OCI-LY1 (cell line): ENCODE measurements at regions not wholly inside any gene's neighbourhood (a gene's known extent, or its start where the extent isn't known, plus 50 kb on each side); places are given as distances from the start of the nearest gene placed in this dataset.

Source experiments
- H2AFZ ChIP-seq: fragments of 200-600 bp; sonication (generic), shearing (Covaris generic); 2 replicates; pipeline ENCODE4 v1.6.0; 2014; ENCODE audit warnings: antibody characterized with exemption, mild to moderate bottlenecking, low read length
- H3F3A ChIP-seq: fragments of 200-600 bp; sonication (generic), shearing (Covaris generic); 2 replicates; pipeline ENCODE4 v1.6.0; 2014; ENCODE audit warnings: mild to moderate bottlenecking, antibody characterized with exemption, low read length, moderate library complexity; ENCODE audit not compliant: insufficient read depth
- H3K27ac ChIP-seq: fragments of 200-600 bp; sonication (generic); 2 replicates; pipeline ENCODE4 v1.5.1; 2014; ENCODE audit warnings: low read length, mixed run types, mild to moderate bottlenecking, low read depth; ENCODE audit not compliant: poor library complexity, severe bottlenecking
- H3K27me3 ChIP-seq: fragments of 200-600 bp; sonication (generic); 2 replicates; pipeline ENCODE4 v1.6.0; 2014; ENCODE audit warnings: antibody characterized with exemption, mild to moderate bottlenecking, low read length, moderate library complexity; ENCODE audit not compliant: insufficient read depth
- H3K36me3 ChIP-seq: fragments of 200-600 bp; sonication (generic); 2 replicates; pipeline ENCODE4 v1.6.1; 2014; ENCODE audit warnings: mild to moderate bottlenecking, antibody characterized with exemption, low read length, moderate library complexity, mixed read lengths; ENCODE audit not compliant: insufficient read depth
- H3K4me1 ChIP-seq: fragments of 200-600 bp; sonication (generic); 2 replicates; pipeline ENCODE4 v1.5.1; 2014; ENCODE audit warnings: mild to moderate bottlenecking, low read length, moderate library complexity; ENCODE audit not compliant: insufficient read depth, severe bottlenecking
- H3K4me2 ChIP-seq: fragments of 200-600 bp; sonication (generic), shearing (Covaris generic); 2 replicates; pipeline ENCODE4 v1.6.1; 2014; ENCODE audit warnings: low read length
- H3K4me3 ChIP-seq: fragments of 200-600 bp; sonication (generic); 2 replicates; pipeline ENCODE4 v1.5.1; 2014; ENCODE audit warnings: low read length, low read depth, mild to moderate bottlenecking, mixed read lengths; ENCODE audit not compliant: poor library complexity, severe bottlenecking
- H3K79me2 ChIP-seq: fragments of 200-600 bp; shearing (Covaris generic); 2 replicates; pipeline ENCODE4 v1.6.1; 2016; ENCODE audit warnings: mixed run types, low read length, mixed read lengths; ENCODE audit not compliant: insufficient read depth
- H3K9ac ChIP-seq: fragments of 200-600 bp; sonication (generic), shearing (Covaris generic); 2 replicates; pipeline ENCODE4 v1.6.1; 2014; ENCODE audit warnings: mild to moderate bottlenecking, low read length, mixed read lengths
- H3K9me2 ChIP-seq: fragments of 200-600 bp; sonication (generic), shearing (Covaris generic); 2 replicates; pipeline ENCODE4 v1.6.1; 2014; ENCODE audit warnings: low read depth, mild to moderate bottlenecking, low read length, mixed read lengths
- H3K9me3 ChIP-seq: fragments of 200-600 bp; shearing (Covaris generic); 2 replicates; pipeline ENCODE4 v1.6.1; 2014; ENCODE audit warnings: low read length, mixed read lengths
- H4K20me1 ChIP-seq: fragments of 200-600 bp; sonication (generic), shearing (Covaris generic); 2 replicates; pipeline ENCODE4 v1.6.0; 2016; ENCODE audit warnings: mild to moderate bottlenecking, low read length; ENCODE audit not compliant: insufficient read depth
- CTCF ChIP-seq: fragments of 200-600 bp; sonication (generic), shearing (Covaris generic); IDR thresholded peaks from 2 replicates; pipeline ENCODE4 v1.5.1; 2017; ENCODE audit warnings: mild to moderate bottlenecking, antibody characterized with exemption, low read length, moderate library complexity, mixed read lengths
- EZH2 ChIP-seq: fragments of 200-600 bp; sonication (generic), shearing (Covaris generic); IDR thresholded peaks from 2 replicates; pipeline ENCODE4 v1.8.0; 2017; ENCODE audit warnings: borderline replicate concordance, mixed run types, mild to moderate bottlenecking, antibody characterized with exemption, low read length, moderate library complexity, mixed read lengths

GRCh38 chr1:191279266-191279800, 801.7 kb upstream of the BRINP3 start:
- no peaks in the 10 kb centered on the region for H4K20me1 ChIP-seq
- H3K27ac ChIP-seq, result no peak overlapping the region
- no peaks in the 10 kb centered on the region for H3K27me3 ChIP-seq
- no peak for TF ChIP-seq EZH2
- TF ChIP-seq CTCF, result no peak
- no peak overlapping the region for H3K9ac ChIP-seq
- H3K9me3 ChIP-seq, result no peaks in the 10 kb centered on the region
- H3K4me2 ChIP-seq, result no peak overlapping the region
- no peak overlapping the region for H2AFZ ChIP-seq
- H3K9me2 ChIP-seq, result no peaks in the 10 kb centered on the region
- H3K79me2 ChIP-seq, result no peaks in the 10 kb centered on the region
- H3K36me3 ChIP-seq, result no peaks in the 10 kb centered on the region
- no peaks in the 10 kb centered on the region for H3F3A ChIP-seq
- H3K4me1 ChIP-seq, result no peaks in the 10 kb centered on the region
- H3K4me3 ChIP-seq, result no peak overlapping the region

GRCh38 chr1:191284175-191284574, 806.5 kb upstream of the BRINP3 start:
- Histone ChIP-seq H3K9me3 (no peaks in the 10 kb centered on the region), H3K27me3 (no peaks in the 10 kb centered on the region), H3K9ac (no peak overlapping the region), H2AFZ (no peak overlapping the region), H3K27ac (no peak overlapping the region), H3K36me3 (no peaks in the 10 kb centered on the region), H3K4me2 (no peak overlapping the region), H3K79me2 (no peaks in the 10 kb centered on the region), H3K4me1 (no peaks in the 10 kb centered on the region), H3F3A (no peaks in the 10 kb centered on the region), H3K9me2 (no peaks in the 10 kb centered on the region), H3K4me3 (no peak overlapping the region), H4K20me1 (no peaks in the 10 kb centered on the region)
- TF ChIP-seq CTCF (no peak), EZH2 (no peak)

GRCh38 chr1:191290441-191290840, 812.8 kb upstream of the BRINP3 start:
- no peak overlapping the region for H2AFZ ChIP-seq
- H4K20me1 ChIP-seq, result no peaks in the 10 kb centered on the region
- no peak overlapping the region for H3K4me2 ChIP-seq

More at GRCh38 chr1:191290441-191290840, 812.8 kb upstream of the BRINP3 start:
- H3K27me3 ChIP-seq, result no peaks in the 10 kb centered on the region
- H3K9me3 ChIP-seq, result no peaks in the 10 kb centered on the region
- no peaks in the 10 kb centered on the region for H3K4me1 ChIP-seq
- H3K4me3 ChIP-seq, result no peak overlapping the region
- no peak overlapping the region for H3K27ac ChIP-seq
- H3K36me3 ChIP-seq, result no peaks in the 10 kb centered on the region
- H3K79me2 ChIP-seq, result no peaks in the 10 kb centered on the region
- TF ChIP-seq EZH2 (no peak), CTCF (no peak)
- no peaks in the 10 kb centered on the region for H3K9me2 ChIP-seq
- no peak overlapping the region for H3K9ac ChIP-seq
- no peaks in the 10 kb centered on the region for H3F3A ChIP-seq
